Smooth muscle cell (in vitro differentiated cells): ENCODE measurements at regions not wholly inside any gene's neighbourhood (a gene's known extent, or its start where the extent isn't known, plus 50 kb on each side); places are given as distances from the start of the nearest gene placed in this dataset.
"Not testable (repeated sequence)": the region's sequence is repeated elsewhere in the genome, so short reads cannot be mapped to it uniquely, and the experiment has no call there.

Experiments
- DNase-seq: peaks from one replicate; lab custom pipeline; 2025; ENCODE audit not compliant: unreplicated experiment; lab: John Stamatoyannopoulos, UW
- H2AFZ ChIP-seq: fragments of 200-600 bp; sonication (generic); 2 replicates; pipeline ENCODE4 v1.6.0; 2016; ENCODE audit warnings: antibody characterized with exemption, low read depth, mild to moderate bottlenecking
- H3F3A ChIP-seq: fragments of 200-600 bp; sonication (generic); 2 replicates; pipeline ENCODE4 v1.6.0; 2017; ENCODE audit warnings: antibody characterized with exemption, low read depth
- H3K27ac ChIP-seq: fragments of 200-600 bp; sonication (generic); 2 replicates; pipeline ENCODE4 v1.5.1; 2016; ENCODE audit warnings: low read depth, mild to moderate bottlenecking
- H3K27me3 ChIP-seq: fragments of 200-600 bp; sonication (generic); 2 replicates; pipeline ENCODE4 v1.6.1; 2016; ENCODE audit warnings: low read depth, mild to moderate bottlenecking
- H3K36me3 ChIP-seq: fragments of 200-600 bp; sonication (generic); 2 replicates; pipeline ENCODE4 v1.5.1; 2016; ENCODE audit warnings: low read depth
- H3K4me1 ChIP-seq: fragments of 200-600 bp; sonication (generic); 2 replicates; pipeline ENCODE4 v1.5.1; 2016; ENCODE audit warnings: low read depth
- H3K4me2 ChIP-seq: fragments of 200-600 bp; sonication (generic); 2 replicates; pipeline ENCODE4 v1.6.0; 2016; ENCODE audit warnings: mild to moderate bottlenecking
- H3K4me3 ChIP-seq: fragments of 200-600 bp; sonication (generic); 2 replicates; pipeline ENCODE4 v1.5.1; 2016; ENCODE audit warnings: mild to moderate bottlenecking
- H3K79me2 ChIP-seq: fragments of 200-600 bp; sonication (generic); 2 replicates; pipeline ENCODE4 v1.6.0; 2016; ENCODE audit warnings: low read depth, mild to moderate bottlenecking
- H3K9ac ChIP-seq: fragments of 200-600 bp; sonication (generic); 2 replicates; pipeline ENCODE4 v1.6.0; 2016; ENCODE audit warnings: low read depth
- H3K9me3 ChIP-seq: fragments of 200-600 bp; sonication (generic); replicated peaks from 2 replicates; pipeline ENCODE4 v1.5.1; 2016; ENCODE audit warnings: low read depth
- H4K20me1 ChIP-seq: fragments of 200-600 bp; sonication (generic); 2 replicates; pipeline ENCODE4 v1.6.0; 2016; ENCODE audit warnings: low read depth
- WGBS: methylation state at CpG from one replicate; pipeline ENCODE4 v1.1.7; 2016; ENCODE audit warnings: low lambda C conversion rate; 5-methylcytosine and 5-hydroxymethylcytosine counted together
- TF ChIP-seq, protein P1 (sequence below): fragments of 200-600 bp; sonication (generic); IDR thresholded peaks from 2 replicates; pipeline ENCODE4 v1.5.1; 2017; ENCODE audit warnings: borderline replicate concordance, mild to moderate bottlenecking, antibody characterized with exemption; ENCODE audit not compliant: insufficient read depth, poor library complexity, severe bottlenecking

DNA sequence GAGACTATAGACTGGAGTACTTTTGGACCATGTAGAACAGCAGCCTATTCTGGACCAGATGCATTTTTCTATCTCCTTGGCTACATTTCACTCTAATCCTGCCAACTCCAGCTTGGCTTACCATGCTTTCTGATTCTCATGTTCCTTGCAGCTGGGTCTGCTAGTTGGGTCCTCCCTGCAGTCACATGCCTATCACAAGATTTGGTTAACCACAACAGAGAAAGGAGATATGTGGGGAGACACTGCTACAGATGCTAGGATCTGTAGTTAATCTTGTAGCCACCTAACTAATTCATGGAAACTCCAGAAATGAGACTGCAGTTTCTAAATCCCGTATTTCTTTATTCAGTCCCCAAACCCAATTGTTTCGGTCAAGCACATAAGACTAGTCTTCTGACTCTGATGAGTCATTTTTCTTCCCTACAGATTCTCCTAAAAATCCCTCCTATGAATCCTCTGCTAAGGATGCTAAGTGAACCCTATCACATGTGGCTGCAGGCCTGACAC is 410.6 kb downstream of the DAD1 start:
- no peak overlapping the region for H3K4me3 ChIP-seq
- H3K27me3 ChIP-seq: no peaks in the 10 kb centered on the region
- WGBS: 57% methylated on average over 2 of the region's 2 CpGs
- H3K36me3 ChIP-seq: no peaks in the 10 kb centered on the region
- no peak overlapping the region for H3K9ac ChIP-seq
- no peak overlapping the region for H3K4me2 ChIP-seq
- H3K9me3 ChIP-seq: no peaks in the 10 kb centered on the region
- no peaks in the 10 kb centered on the region for H3F3A ChIP-seq
- H3K4me1 ChIP-seq: no peaks in the 10 kb centered on the region
- TF ChIP-seq, protein P1, sequence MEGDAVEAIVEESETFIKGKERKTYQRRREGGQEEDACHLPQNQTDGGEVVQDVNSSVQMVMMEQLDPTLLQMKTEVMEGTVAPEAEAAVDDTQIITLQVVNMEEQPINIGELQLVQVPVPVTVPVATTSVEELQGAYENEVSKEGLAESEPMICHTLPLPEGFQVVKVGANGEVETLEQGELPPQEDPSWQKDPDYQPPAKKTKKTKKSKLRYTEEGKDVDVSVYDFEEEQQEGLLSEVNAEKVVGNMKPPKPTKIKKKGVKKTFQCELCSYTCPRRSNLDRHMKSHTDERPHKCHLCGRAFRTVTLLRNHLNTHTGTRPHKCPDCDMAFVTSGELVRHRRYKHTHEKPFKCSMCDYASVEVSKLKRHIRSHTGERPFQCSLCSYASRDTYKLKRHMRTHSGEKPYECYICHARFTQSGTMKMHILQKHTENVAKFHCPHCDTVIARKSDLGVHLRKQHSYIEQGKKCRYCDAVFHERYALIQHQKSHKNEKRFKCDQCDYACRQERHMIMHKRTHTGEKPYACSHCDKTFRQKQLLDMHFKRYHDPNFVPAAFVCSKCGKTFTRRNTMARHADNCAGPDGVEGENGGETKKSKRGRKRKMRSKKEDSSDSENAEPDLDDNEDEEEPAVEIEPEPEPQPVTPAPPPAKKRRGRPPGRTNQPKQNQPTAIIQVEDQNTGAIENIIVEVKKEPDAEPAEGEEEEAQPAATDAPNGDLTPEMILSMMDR: no peak
- peak overlapping the region; percentile 22 for H3K27ac ChIP-seq
- H4K20me1 ChIP-seq: no peaks in the 10 kb centered on the region
- no peaks in the 10 kb centered on the region for H3K79me2 ChIP-seq
- H2AFZ ChIP-seq: no peak overlapping the region
- no peak for DNase-seq

DNA sequence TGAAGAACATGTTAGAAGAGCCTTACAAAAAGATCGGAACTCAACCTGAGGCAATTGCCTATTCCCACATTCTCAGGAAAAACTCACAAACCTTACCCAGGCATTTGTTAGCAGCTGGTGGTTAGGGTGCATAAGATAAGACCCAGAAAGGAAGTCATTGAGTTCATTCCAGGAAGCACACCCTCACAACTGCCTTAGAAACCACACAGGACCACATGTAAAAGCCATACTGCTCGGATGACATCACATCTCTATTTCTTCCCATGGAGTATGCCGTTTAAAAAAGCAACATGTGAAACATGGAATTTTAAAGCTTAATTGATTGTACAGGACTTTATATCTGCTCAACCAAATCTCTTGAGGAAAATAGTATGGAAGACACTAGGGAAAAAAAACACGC is 411.2 kb downstream of the DAD1 start:
- no peak overlapping the region for H3K4me2 ChIP-seq
- H3K9me3 ChIP-seq: no peaks in the 10 kb centered on the region
- H3K27ac ChIP-seq: peak overlapping the region; percentile 22
- no peak overlapping the region for H3K9ac ChIP-seq
- H3K4me3 ChIP-seq: no peak overlapping the region
- DNase-seq: no peak
- H3K79me2 ChIP-seq: no peaks in the 10 kb centered on the region
- no peaks in the 10 kb centered on the region for H3K27me3 ChIP-seq
- no peaks in the 10 kb centered on the region for H3K4me1 ChIP-seq
- 84% methylated on average over 4 of the region's 4 CpGs for WGBS
- H3F3A ChIP-seq: no peaks in the 10 kb centered on the region
- TF ChIP-seq, protein P1: no peak
- H2AFZ ChIP-seq: no peak overlapping the region
- no peaks in the 10 kb centered on the region for H4K20me1 ChIP-seq
- H3K36me3 ChIP-seq: no peaks in the 10 kb centered on the region

DNA sequence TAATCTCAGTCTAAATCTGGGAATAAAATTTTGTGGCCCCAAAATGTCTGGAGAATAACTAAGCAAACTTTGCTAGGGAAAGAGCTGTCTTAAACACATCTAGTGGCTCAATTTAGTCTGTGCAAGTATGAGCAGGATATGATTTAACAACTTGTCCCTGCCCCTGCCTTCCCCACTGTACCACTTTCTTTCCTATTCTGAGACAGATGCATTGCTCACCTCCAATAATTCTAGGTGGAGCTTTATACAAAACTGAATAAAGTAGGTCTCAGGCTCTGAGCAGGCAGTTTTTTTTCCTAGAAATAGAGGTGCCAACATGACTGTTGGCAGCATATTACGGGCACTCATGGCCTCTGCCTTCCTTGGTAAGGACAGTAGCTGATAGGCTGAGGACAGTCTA is 412.1 kb downstream of the DAD1 start:
- Histone ChIP-seq H4K20me1 (no peaks in the 10 kb centered on the region), H3K4me1 (no peaks in the 10 kb centered on the region), H3K27me3 (no peaks in the 10 kb centered on the region), H3K27ac (no peak overlapping the region), H3K79me2 (no peaks in the 10 kb centered on the region), H3F3A (no peaks in the 10 kb centered on the region), H3K4me3 (no peak overlapping the region), H2AFZ (no peak overlapping the region), H3K36me3 (no peaks in the 10 kb centered on the region), H3K9me3 (no peaks in the 10 kb centered on the region), H3K4me2 (no peak overlapping the region), H3K9ac (no peak overlapping the region)
- 92% methylated on average over 1 of the region's 1 CpG for WGBS
- TF ChIP-seq, protein P1: no peak
- no peak for DNase-seq

DNA sequence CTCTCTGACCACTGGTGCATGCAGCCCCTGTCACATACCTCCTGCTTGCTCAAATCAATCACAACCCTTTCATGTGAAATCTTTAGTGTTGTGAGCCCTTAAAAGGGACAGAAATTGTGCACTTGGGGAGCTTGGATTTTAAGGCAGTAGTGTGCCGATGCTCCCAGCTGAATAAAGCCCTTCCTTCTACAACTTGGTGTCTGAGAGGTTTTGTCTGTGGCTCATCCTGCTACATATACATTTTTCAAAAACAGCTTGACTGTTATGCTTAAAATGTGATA is 413.8 kb downstream of the DAD1 start:
- not testable (repeated sequence) for H3K79me2 ChIP-seq, H3K4me2 ChIP-seq, H3K27me3 ChIP-seq, DNase-seq, H3K27ac ChIP-seq, H3K9ac ChIP-seq, H3K36me3 ChIP-seq, H4K20me1 ChIP-seq, H3K4me3 ChIP-seq, H3F3A ChIP-seq, H3K9me3 ChIP-seq, H3K4me1 ChIP-seq, H2AFZ ChIP-seq
- WGBS: 91% methylated on average over 1 of the region's 1 CpG
